Activated CD8-positive, alpha-beta T cell treated with anti-CD3 and anti-CD28 coated beads for 36 hours (primary cell): ENCODE measurements at regions not wholly inside any gene's neighbourhood (a gene's known extent, or its start where the extent isn't known, plus 50 kb on each side); places are given as distances from the start of the nearest gene placed in this dataset.

Experiments
- ATAC-seq: fragments of 200-7000 bp; cut with Tn5 transposase; one replicate; pipeline ENCODE4 v1.10.0; 2021; ENCODE audit warnings: mild to moderate bottlenecking, moderate library complexity
- CTCF ChIA-PET: fragments of 350-600 bp; sonication (Branson Sonifier 250); formaldehyde crosslinking; loops from one replicate; lab custom pipeline; 2021; ENCODE audit warnings: antibody characterized with exemption; lab: Charles Lee
- POLR2A ChIA-PET: fragments of 350-600 bp; sonication (Branson Sonifier 250); formaldehyde crosslinking; loops from one replicate; lab custom pipeline; 2021; ENCODE audit warnings: antibody characterized with exemption; lab: Charles Lee
- DNase-seq: peaks from one replicate; pipeline ENCODE4 v3.0.0-alpha.2; 2020
- H3K27ac Mint-ChIP-seq: one replicate; pipeline ENCODE4 v1.8.0; 2021; ENCODE audit warnings: mild to moderate bottlenecking, mixed read lengths
- H3K27me3 Mint-ChIP-seq: one replicate; pipeline ENCODE4 v1.8.0; 2021; ENCODE audit warnings: mixed read lengths
- H3K36me3 Mint-ChIP-seq: one replicate; pipeline ENCODE4 v1.8.0; 2021; ENCODE audit warnings: low read depth, mixed read lengths
- H3K4me1 Mint-ChIP-seq: one replicate; pipeline ENCODE4 v1.8.0; 2021; ENCODE audit warnings: low read depth, mixed read lengths
- H3K4me3 Mint-ChIP-seq: one replicate; pipeline ENCODE4 v1.8.0; 2021; ENCODE audit warnings: mild to moderate bottlenecking, moderate library complexity, mixed read lengths
- H3K9me3 Mint-ChIP-seq: one replicate; pipeline ENCODE4 v1.8.0; 2021; ENCODE audit warnings: mixed read lengths
- intact Hi-C: fragments of 100-400 bp; cut with micrococcal nuclease; formaldehyde crosslinking; loops from one replicate; pipeline ENCODE4 v1.10.0; 2022
- TF ChIP-seq, protein P1 (sequence below): fragments of 200-600 bp; IDR thresholded peaks from one replicate; pipeline ENCODE4 v1.8.0; 2022; ENCODE audit warnings: antibody characterized with exemption, mild to moderate bottlenecking

DNA sequence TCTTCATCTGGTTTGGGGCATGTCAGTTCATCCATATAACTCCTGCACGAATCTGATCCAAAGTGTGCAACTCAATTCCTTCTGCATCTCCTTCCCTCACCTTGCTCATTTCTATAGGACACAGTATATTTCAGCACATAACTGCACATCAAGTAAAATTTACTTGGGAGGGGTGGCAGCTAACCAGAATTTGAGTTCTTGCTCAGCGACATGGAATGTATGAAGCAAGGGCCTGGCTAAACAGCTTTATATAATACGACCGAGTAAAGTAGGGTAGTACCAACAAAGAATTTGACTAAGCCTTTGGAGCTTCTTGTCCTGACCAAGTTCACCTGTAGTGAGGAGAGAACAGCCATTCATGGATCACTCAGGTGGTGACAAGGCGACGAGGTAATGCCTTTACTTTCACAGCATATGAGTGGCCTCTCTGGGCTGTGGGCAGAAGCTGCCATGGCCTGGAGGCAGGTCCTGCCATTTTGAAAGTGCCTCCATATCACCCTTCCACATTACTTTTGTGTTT is 570.2 kb upstream of the TNP1 start:
- intact Hi-C loops, result no loop called here
- no peak overlapping the region for H3K4me3 Mint-ChIP-seq
- H3K9me3 Mint-ChIP-seq, result no peaks in the 10 kb centered on the region
- peaks cover 17% of the 10 kb centered on the region for H3K4me1 Mint-ChIP-seq
- ATAC-seq (no peak), DNase-seq (no peak)
- CTCF ChIA-PET, result no interaction called here
- peaks cover 2% of the 10 kb centered on the region for H3K36me3 Mint-ChIP-seq
- H3K27me3 Mint-ChIP-seq, result no peaks in the 10 kb centered on the region
- POLR2A ChIA-PET, result no interaction called here
- TF ChIP-seq, protein P1, sequence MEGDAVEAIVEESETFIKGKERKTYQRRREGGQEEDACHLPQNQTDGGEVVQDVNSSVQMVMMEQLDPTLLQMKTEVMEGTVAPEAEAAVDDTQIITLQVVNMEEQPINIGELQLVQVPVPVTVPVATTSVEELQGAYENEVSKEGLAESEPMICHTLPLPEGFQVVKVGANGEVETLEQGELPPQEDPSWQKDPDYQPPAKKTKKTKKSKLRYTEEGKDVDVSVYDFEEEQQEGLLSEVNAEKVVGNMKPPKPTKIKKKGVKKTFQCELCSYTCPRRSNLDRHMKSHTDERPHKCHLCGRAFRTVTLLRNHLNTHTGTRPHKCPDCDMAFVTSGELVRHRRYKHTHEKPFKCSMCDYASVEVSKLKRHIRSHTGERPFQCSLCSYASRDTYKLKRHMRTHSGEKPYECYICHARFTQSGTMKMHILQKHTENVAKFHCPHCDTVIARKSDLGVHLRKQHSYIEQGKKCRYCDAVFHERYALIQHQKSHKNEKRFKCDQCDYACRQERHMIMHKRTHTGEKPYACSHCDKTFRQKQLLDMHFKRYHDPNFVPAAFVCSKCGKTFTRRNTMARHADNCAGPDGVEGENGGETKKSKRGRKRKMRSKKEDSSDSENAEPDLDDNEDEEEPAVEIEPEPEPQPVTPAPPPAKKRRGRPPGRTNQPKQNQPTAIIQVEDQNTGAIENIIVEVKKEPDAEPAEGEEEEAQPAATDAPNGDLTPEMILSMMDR, result no peak
- H3K27ac Mint-ChIP-seq, result no peak overlapping the region

DNA sequence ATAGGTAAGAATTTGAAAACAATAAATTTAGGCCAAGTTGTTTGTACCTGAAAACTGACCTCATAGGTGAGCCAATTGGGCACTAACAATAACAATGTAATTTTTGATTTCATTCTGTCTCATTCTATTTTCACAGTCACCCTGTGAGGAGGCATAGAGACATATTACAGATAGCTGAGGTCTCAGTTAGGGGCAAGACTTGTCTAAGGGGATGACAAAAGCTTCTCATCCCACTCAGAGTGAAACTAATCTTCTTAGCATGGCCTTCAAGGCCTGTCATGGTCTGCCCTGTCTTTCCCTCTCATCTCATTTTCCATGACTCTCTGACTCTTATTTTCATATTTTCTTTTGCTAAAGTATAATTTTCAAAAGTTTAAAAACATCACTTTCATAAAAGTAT is 562.0 kb upstream of the TNP1 start:
- Mint-ChIP-seq H3K9me3 (no peaks in the 10 kb centered on the region), H3K4me1 (no peaks in the 10 kb centered on the region), H3K4me3 (no peak overlapping the region), H3K36me3 (no peaks in the 10 kb centered on the region), H3K27ac (no peak overlapping the region), H3K27me3 (peaks cover 1% of the 10 kb centered on the region)
- ChIA-PET CTCF (interaction anchor here (1.1 kb wide), 1 partner anchor 338 kb away, joined by 3 read pairs; no protein-coding TSS in a partner anchor), POLR2A (no interaction called here)
- intact Hi-C loops, result no loop called here
- ATAC-seq (peak; percentile 68), DNase-seq (no peak)
- TF ChIP-seq, protein P1, result no peak

GRCh38 chr2:217420854-217421253 is 561.0 kb upstream of the TNP1 start:
- Mint-ChIP-seq H3K36me3 (no peaks in the 10 kb centered on the region), H3K4me1 (no peaks in the 10 kb centered on the region), H3K27me3 (peaks cover 1% of the 10 kb centered on the region), H3K4me3 (no peak overlapping the region), H3K9me3 (no peaks in the 10 kb centered on the region), H3K27ac (no peak overlapping the region)
- TF ChIP-seq, protein P1, result no peak
- CTCF ChIA-PET, result interaction anchor here (1.1 kb wide), 1 partner anchor 337 kb away, joined by 3 read pairs; no protein-coding TSS in a partner anchor
- DNase-seq (no peak), ATAC-seq (no peak)
- POLR2A ChIA-PET, result no interaction called here
- intact Hi-C loops, result no loop called here

DNA sequence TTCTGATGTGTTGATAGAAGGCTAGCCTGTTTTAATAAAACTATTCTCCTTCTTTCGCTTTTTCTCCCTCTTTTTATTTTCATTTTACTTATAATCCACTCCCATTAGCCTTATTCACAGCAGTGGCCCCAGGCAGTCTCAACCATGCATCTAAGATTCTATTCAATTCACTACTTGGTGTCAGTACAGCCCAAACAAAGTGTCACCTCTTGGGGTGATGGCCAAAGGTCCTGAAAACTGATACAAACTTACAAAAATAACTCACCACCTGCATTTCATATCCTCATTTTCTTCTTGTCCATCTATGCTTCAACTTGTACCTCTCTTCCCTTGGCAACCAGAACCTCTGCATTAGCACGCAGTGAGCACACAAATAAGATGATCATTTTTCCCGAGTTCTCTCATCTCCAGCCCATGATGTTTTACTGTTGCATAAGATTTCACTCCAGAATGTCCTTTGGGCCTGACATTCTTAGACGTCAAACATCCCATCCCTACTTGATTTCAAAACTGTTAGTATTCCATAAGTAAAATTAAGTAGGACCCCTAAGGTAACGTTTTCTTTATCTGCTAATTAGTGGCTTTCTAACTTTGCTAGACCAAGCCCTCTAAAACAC is 559.3 kb upstream of the TNP1 start:
- DNase-seq (no peak), ATAC-seq (no peak)
- H3K4me3 Mint-ChIP-seq, result no peak overlapping the region
- POLR2A ChIA-PET, result interaction anchor here (0.6 kb wide), 1 partner anchor 153 kb away, joined by 3 read pairs; no protein-coding TSS in a partner anchor
- H3K27me3 Mint-ChIP-seq, result peaks cover 1% of the 10 kb centered on the region
- CTCF ChIA-PET, result interaction anchor here (1.3 kb wide), 1 partner anchor 231 kb away, joined by 4 read pairs; no protein-coding TSS in a partner anchor
- no peaks in the 10 kb centered on the region for H3K36me3 Mint-ChIP-seq
- no peaks in the 10 kb centered on the region for H3K9me3 Mint-ChIP-seq
- H3K4me1 Mint-ChIP-seq, result no peaks in the 10 kb centered on the region
- H3K27ac Mint-ChIP-seq, result no peak overlapping the region
- TF ChIP-seq, protein P1, result no peak
- intact Hi-C loops, result no loop called here

GRCh38 chr2:217418544-217418943 is 558.7 kb upstream of the TNP1 start:
- TF ChIP-seq, protein P1, result no peak
- ATAC-seq (no peak), DNase-seq (no peak)
- H3K27me3 Mint-ChIP-seq, result peaks cover 1% of the 10 kb centered on the region
- H3K9me3 Mint-ChIP-seq, result no peaks in the 10 kb centered on the region
- H3K4me3 Mint-ChIP-seq, result no peak overlapping the region
- ChIA-PET POLR2A (no interaction called here), CTCF (interaction anchor here (1.3 kb wide), 1 partner anchor 232 kb away, joined by 4 read pairs; no protein-coding TSS in a partner anchor)
- H3K4me1 Mint-ChIP-seq, result no peaks in the 10 kb centered on the region
- H3K27ac Mint-ChIP-seq, result no peak overlapping the region
- intact Hi-C loops, result no loop called here
- no peaks in the 10 kb centered on the region for H3K36me3 Mint-ChIP-seq
